ENCODE measurements at regions not wholly inside any gene's neighbourhood (a gene's known extent, or its start where the extent isn't known, plus 50 kb on each side); places are given as distances from the start of the nearest gene placed in this dataset.

DNA sequence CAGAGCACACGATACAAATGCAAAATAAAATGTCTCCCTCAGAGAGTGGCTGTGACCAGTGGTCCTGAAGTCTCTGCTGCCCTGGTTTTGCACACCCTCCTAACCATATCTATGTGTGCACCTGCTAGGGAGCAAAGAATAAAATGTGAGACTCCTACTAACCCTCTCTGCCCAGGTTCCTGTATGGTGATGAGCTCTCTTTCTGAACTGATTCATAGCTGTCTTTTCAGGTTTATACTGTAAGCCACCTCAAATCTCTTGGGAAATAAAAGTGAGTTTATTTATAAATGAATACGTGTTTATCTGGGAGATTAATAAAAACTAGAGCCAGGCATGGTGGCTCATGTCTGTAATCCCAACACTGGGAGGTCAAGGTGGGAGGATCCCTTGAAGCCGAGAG is 126.0 kb upstream of the RBPJ start (continued):
- TF ChIP-seq, protein P1, sequence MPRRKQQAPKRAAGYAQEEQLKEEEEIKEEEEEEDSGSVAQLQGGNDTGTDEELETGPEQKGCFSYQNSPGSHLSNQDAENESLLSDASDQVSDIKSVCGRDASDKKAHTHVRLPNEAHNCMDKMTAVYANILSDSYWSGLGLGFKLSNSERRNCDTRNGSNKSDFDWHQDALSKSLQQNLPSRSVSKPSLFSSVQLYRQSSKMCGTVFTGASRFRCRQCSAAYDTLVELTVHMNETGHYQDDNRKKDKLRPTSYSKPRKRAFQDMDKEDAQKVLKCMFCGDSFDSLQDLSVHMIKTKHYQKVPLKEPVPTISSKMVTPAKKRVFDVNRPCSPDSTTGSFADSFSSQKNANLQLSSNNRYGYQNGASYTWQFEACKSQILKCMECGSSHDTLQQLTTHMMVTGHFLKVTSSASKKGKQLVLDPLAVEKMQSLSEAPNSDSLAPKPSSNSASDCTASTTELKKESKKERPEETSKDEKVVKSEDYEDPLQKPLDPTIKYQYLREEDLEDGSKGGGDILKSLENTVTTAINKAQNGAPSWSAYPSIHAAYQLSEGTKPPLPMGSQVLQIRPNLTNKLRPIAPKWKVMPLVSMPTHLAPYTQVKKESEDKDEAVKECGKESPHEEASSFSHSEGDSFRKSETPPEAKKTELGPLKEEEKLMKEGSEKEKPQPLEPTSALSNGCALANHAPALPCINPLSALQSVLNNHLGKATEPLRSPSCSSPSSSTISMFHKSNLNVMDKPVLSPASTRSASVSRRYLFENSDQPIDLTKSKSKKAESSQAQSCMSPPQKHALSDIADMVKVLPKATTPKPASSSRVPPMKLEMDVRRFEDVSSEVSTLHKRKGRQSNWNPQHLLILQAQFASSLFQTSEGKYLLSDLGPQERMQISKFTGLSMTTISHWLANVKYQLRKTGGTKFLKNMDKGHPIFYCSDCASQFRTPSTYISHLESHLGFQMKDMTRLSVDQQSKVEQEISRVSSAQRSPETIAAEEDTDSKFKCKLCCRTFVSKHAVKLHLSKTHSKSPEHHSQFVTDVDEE (CRISPR knock-in tag; IDR thresholded peaks at IDR 0.05), result no peak
- no peak for TF ChIP-seq ISL1 (CRISPR knock-in tag; IDR thresholded peaks at IDR 0.05)

DNA sequence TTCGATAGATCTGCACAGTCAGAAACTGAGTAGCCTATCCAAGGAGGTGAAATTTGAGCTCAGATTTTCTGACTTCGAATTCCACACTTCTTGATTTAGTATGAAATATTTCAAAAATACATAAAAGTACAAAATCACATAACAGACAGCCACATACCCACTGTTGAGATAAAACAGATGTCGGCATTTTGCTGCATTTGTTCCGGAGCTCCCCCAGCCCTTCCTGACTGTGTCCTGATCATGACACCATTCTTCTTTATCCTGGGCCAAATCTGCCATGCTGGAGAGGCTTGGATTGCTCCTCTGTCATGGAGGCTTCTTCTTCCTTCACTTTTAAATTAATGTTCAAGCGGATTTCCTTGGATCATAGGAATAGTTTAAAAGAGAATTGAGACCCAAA is 124.2 kb upstream of the RBPJ start:
- peak; percentile 80 for ATAC-seq
- TF ChIP-seq ISL1 (CRISPR knock-in tag; IDR thresholded peaks at IDR 0.05) (no peak), ZFP30 (CRISPR knock-in tag; IDR thresholded peaks at IDR 0.05) (no peak), BACH2 (CRISPR knock-in tag; IDR thresholded peaks at IDR 0.05; ENCODE audit: borderline replicate concordance) (no peak), ARNTL (CRISPR knock-in tag; IDR thresholded peaks at IDR 0.05; ENCODE audit: borderline replicate concordance, low read depth) (no peak), ZNF565 (CRISPR knock-in tag; conservative IDR thresholded peaks at IDR 0.05; ENCODE audit: low read depth) (no peak), GLIS3 (CRISPR knock-in tag; IDR thresholded peaks at IDR 0.05) (no peak), RARB (CRISPR knock-in tag; IDR thresholded peaks at IDR 0.05) (no peak), ZNF8 (CRISPR knock-in tag; IDR thresholded peaks at IDR 0.05) (no peak), ESRRG (CRISPR knock-in tag; IDR thresholded peaks at IDR 0.05) (no peak), OSR1 (CRISPR knock-in tag; IDR thresholded peaks at IDR 0.05) (no peak), CSDC2 (CRISPR knock-in tag; IDR thresholded peaks at IDR 0.05) (no peak), ZNF70 (CRISPR knock-in tag; IDR thresholded peaks at IDR 0.05) (no peak), TOX (CRISPR knock-in tag; IDR thresholded peaks at IDR 0.05; ENCODE audit: borderline replicate concordance) (no peak)
- TF ChIP-seq, protein P2, sequence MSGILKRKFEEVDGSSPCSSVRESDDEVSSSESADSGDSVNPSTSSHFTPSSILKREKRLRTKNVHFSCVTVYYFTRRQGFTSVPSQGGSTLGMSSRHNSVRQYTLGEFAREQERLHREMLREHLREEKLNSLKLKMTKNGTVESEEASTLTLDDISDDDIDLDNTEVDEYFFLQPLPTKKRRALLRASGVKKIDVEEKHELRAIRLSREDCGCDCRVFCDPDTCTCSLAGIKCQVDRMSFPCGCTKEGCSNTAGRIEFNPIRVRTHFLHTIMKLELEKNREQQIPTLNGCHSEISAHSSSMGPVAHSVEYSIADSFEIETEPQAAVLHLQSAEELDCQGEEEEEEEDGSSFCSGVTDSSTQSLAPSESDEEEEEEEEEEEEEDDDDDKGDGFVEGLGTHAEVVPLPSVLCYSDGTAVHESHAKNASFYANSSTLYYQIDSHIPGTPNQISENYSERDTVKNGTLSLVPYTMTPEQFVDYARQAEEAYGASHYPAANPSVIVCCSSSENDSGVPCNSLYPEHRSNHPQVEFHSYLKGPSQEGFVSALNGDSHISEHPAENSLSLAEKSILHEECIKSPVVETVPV (CRISPR knock-in tag; IDR thresholded peaks at IDR 0.05), result no peak
- TF ChIP-seq, protein P3, sequence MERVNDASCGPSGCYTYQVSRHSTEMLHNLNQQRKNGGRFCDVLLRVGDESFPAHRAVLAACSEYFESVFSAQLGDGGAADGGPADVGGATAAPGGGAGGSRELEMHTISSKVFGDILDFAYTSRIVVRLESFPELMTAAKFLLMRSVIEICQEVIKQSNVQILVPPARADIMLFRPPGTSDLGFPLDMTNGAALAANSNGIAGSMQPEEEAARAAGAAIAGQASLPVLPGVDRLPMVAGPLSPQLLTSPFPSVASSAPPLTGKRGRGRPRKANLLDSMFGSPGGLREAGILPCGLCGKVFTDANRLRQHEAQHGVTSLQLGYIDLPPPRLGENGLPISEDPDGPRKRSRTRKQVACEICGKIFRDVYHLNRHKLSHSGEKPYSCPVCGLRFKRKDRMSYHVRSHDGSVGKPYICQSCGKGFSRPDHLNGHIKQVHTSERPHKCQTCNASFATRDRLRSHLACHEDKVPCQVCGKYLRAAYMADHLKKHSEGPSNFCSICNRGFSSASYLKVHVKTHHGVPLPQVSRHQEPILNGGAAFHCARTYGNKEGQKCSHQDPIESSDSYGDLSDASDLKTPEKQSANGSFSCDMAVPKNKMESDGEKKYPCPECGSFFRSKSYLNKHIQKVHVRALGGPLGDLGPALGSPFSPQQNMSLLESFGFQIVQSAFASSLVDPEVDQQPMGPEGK (CRISPR knock-in tag; IDR thresholded peaks at IDR 0.05; ENCODE audit: borderline replicate concordance), result no peak
- TF ChIP-seq, protein P4, sequence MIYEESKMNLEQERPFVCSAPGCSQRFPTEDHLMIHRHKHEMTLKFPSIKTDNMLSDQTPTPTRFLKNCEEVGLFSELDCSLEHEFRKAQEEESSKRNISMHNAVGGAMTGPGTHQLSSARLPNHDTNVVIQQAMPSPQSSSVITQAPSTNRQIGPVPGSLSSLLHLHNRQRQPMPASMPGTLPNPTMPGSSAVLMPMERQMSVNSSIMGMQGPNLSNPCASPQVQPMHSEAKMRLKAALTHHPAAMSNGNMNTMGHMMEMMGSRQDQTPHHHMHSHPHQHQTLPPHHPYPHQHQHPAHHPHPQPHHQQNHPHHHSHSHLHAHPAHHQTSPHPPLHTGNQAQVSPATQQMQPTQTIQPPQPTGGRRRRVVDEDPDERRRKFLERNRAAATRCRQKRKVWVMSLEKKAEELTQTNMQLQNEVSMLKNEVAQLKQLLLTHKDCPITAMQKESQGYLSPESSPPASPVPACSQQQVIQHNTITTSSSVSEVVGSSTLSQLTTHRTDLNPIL (CRISPR knock-in tag; IDR thresholded peaks at IDR 0.05; ENCODE audit: low read depth), result no peak
- TF ChIP-seq, protein P5, sequence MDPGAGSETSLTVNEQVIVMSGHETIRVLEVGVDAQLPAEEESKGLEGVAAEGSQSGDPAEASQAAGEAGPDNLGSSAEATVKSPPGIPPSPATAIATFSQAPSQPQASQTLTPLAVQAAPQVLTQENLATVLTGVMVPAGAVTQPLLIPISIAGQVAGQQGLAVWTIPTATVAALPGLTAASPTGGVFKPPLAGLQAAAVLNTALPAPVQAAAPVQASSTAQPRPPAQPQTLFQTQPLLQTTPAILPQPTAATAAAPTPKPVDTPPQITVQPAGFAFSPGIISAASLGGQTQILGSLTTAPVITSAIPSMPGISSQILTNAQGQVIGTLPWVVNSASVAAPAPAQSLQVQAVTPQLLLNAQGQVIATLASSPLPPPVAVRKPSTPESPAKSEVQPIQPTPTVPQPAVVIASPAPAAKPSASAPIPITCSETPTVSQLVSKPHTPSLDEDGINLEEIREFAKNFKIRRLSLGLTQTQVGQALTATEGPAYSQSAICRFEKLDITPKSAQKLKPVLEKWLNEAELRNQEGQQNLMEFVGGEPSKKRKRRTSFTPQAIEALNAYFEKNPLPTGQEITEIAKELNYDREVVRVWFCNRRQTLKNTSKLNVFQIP (CRISPR knock-in tag; IDR thresholded peaks at IDR 0.05; ENCODE audit: borderline replicate concordance, low read depth), result no peak

DNA sequence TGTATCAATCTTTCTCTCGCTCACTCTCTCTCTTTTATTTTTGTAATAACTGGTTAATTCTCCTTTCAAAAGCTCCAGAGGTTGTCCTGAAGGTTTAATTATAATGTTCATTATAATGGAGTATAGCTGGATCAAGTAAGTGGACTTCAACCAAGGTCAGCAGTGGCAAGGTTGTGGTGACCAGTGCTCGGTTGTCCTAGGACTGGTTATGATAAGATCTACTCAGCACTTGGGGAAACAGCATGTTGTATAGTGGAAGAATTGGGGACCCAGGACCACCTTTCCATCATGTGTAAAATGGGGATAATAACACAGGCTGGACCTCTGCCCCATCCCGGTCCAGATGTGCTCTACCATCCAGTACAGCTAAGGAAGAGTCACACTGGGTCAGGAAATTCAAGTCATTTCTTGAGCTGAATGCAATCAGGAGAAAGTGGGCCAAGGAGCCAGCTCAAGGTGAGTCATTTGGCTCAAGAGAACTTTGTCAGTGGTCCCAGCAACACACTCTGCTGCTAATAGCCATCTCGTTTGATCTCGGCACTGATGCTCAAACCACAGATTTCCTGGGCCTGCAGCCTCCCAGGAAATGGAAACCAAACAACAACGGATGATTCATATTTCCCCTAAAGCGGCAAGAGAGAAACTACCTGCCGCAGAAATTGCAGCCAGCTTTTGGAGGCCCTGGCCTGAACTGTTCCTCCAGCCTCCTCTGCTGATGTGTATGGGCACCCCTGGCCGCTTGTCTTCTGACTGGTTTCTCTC is 123.6 kb upstream of the RBPJ start:
- peak; percentile 83 for ATAC-seq
- TF ChIP-seq ESRRG (CRISPR knock-in tag; IDR thresholded peaks at IDR 0.05) (no peak), CSDC2 (CRISPR knock-in tag; IDR thresholded peaks at IDR 0.05) (no peak), GLIS3 (CRISPR knock-in tag; IDR thresholded peaks at IDR 0.05) (no peak), ZNF70 (CRISPR knock-in tag; IDR thresholded peaks at IDR 0.05) (no peak), ZFP3 (CRISPR knock-in tag; IDR thresholded peaks at IDR 0.05) (no peak), PPARA (CRISPR knock-in tag; IDR thresholded peaks at IDR 0.05; ENCODE audit: borderline replicate concordance) (no peak), TCF4 (CRISPR knock-in tag; IDR thresholded peaks at IDR 0.05; ENCODE audit: borderline replicate concordance) (no peak), BACH2 (CRISPR knock-in tag; IDR thresholded peaks at IDR 0.05; ENCODE audit: borderline replicate concordance) (no peak), ZNF8 (CRISPR knock-in tag; IDR thresholded peaks at IDR 0.05) (no peak)
- TF ChIP-seq, protein P5 (CRISPR knock-in tag; IDR thresholded peaks at IDR 0.05; ENCODE audit: borderline replicate concordance, low read depth), result no peak
- TF ChIP-seq, protein P4 (CRISPR knock-in tag; IDR thresholded peaks at IDR 0.05; ENCODE audit: low read depth), result no peak
- TF ChIP-seq, protein P2 (CRISPR knock-in tag; IDR thresholded peaks at IDR 0.05), result no peak
